SK-N-SH (cell line): ENCODE measurements at regions not wholly inside any gene's neighbourhood (a gene's known extent, or its start where the extent isn't known, plus 50 kb on each side); places are given as distances from the start of the nearest gene placed in this dataset.

ENCODE experiments used
- CTCF ChIP-seq: fragments of 200-600 bp; sonication (generic); IDR thresholded peaks from 2 replicates; pipeline ENCODE4 v1.6.1; 2017; ENCODE audit warnings: antibody characterized with exemption, mild to moderate bottlenecking, moderate library complexity
- ELF1 ChIP-seq: IDR thresholded peaks from 2 replicates; pipeline ENCODE4 v1.4.0; 2012
- FOSL2 ChIP-seq: IDR thresholded peaks from 2 replicates; pipeline ENCODE4 v1.4.0; 2012; ENCODE audit warnings: low read depth, mild to moderate bottlenecking, moderate library complexity, borderline replicate concordance
- GATA2 ChIP-seq: sonication (generic); formaldehyde crosslinking; IDR thresholded peaks from 2 replicates; pipeline ENCODE4 v1.5.0; 2020; ENCODE audit warnings: mild to moderate bottlenecking, missing genetic modification reagents
- JUND ChIP-seq: IDR thresholded peaks from 2 replicates; pipeline ENCODE4 v1.4.0; 2012
- MAX ChIP-seq: IDR thresholded peaks from 2 replicates; pipeline ENCODE4 v1.4.0; 2012; ENCODE audit warnings: low read depth
- RAD21 ChIP-seq: IDR thresholded peaks from 2 replicates; pipeline ENCODE4 v1.6.1; 2012; ENCODE audit warnings: mild to moderate bottlenecking, low read length
- YY1 ChIP-seq: IDR thresholded peaks from 2 replicates; pipeline ENCODE4 v1.4.0; 2012; ENCODE audit warnings: low read depth, mild to moderate bottlenecking

- TF ChIP-seq GATA2 (CRISPR knock-in tag) = no peak
- no peak for TF ChIP-seq FOSL2
- TF ChIP-seq ELF1 = no peak
- no peak for TF ChIP-seq CTCF
- TF ChIP-seq YY1 = no peak
- TF ChIP-seq RAD21 = no peak
- TF ChIP-seq JUND = no peak
- TF ChIP-seq MAX = no peak
These were observed 420.2 kb downstream of the SUCLG1 start for GRCh38 chr2:84038866-84039265.
